H1 (cell line): ENCODE measurements at regions not wholly inside any gene's neighbourhood (a gene's known extent, or its start where the extent isn't known, plus 50 kb on each side); places are given as distances from the start of the nearest gene placed in this dataset.

Source experiments
- CTCF ChIA-PET: fragments of 300-600 bp; sonication (Branson Sonifier 250); formaldehyde crosslinking; loops from one replicate; lab custom pipeline; 2021; ENCODE audit not compliant: partially characterized antibody; lab: Charles Lee
- POLR2A ChIA-PET: fragments of 300-600 bp; sonication (Branson Sonifier 250); formaldehyde crosslinking; loops from one replicate; lab custom pipeline; 2021; ENCODE audit warnings: inconsistent platforms; ENCODE audit not compliant: partially characterized antibody; lab: Charles Lee
- DNase-seq, 2 experiments: peaks; one replicate each; pipeline versions ENCODE4 v3.0.0 to v3.0.0-alpha.2; 2010 to 2022; ENCODE audit warnings: low spot score in 2 of 2, low read depth in 1 of 2, mixed read lengths in 1 of 2
- FAIRE-seq: peaks from 2 replicates; lab custom pipeline; 2011; peaks lifted over from hg19 to GRCh38; lab: Jason Lieb, UNC
- H2AFZ ChIP-seq: 2 replicates; pipeline ENCODE4 v1.8.1; 2012; ENCODE audit warnings: low read length, inconsistent platforms
- H2AK5ac ChIP-seq: 2 replicates; pipeline ENCODE4 v1.6.1; 2013; ENCODE audit warnings: low read depth, low read length
- H2BK120ac ChIP-seq: replicated peaks from 2 replicates; pipeline ENCODE3; 2013; ENCODE audit warnings: low read depth, low read length, inconsistent platforms
- H2BK12ac ChIP-seq: 2 replicates; pipeline ENCODE4 v1.6.1; 2013; ENCODE audit warnings: low read depth, low read length
- H2BK15ac ChIP-seq: 2 replicates; pipeline ENCODE4 v1.6.1; 2013; ENCODE audit warnings: low read length
- H2BK20ac ChIP-seq: 2 replicates; pipeline ENCODE4 v1.6.1; 2013; ENCODE audit warnings: low read length
- H2BK5ac ChIP-seq: 2 replicates; pipeline ENCODE4 v1.6.1; 2013; ENCODE audit warnings: low read depth, low read length
- H3K14ac ChIP-seq: 2 replicates; pipeline ENCODE4 v1.6.1; 2013; ENCODE audit warnings: inconsistent platforms; ENCODE audit not compliant: insufficient read length
- H3K18ac ChIP-seq: 2 replicates; pipeline ENCODE4 v1.6.1; 2013; ENCODE audit warnings: low read length; ENCODE audit errors: extremely low read depth
- H3K23ac ChIP-seq: 2 replicates; pipeline ENCODE4 v1.6.1; 2013; ENCODE audit warnings: inconsistent platforms; ENCODE audit not compliant: insufficient read length
- H3K23me2 ChIP-seq: 2 replicates; pipeline ENCODE4 v1.6.1; 2013; ENCODE audit warnings: low read depth, low read length
- H3K27ac ChIP-seq: 2 replicates; pipeline ENCODE4 v1.6.1; 2011; ENCODE audit warnings: low read depth, low read length, inconsistent platforms
- H3K27me3 ChIP-seq, 4 experiments: replicated peaks in 1 of 4; 1 replicate in 1 of 4; 2 replicates in 3 of 4; pipeline versions ENCODE4 v1.6.1 to v1.8.1; 2011 to 2013; ENCODE audit warnings: low read length in 3 of 4, mild to moderate bottlenecking in 3 of 4, inconsistent platforms in 2 of 4, mixed read lengths in 2 of 4, moderate library complexity in 1 of 4; ENCODE audit not compliant: control insufficient read depth in 3 of 4, insufficient read depth in 3 of 4; ENCODE audit errors: extremely low read depth in 1 of 4
- H3K36me3 ChIP-seq, 4 experiments: 2 replicates each; pipeline versions ENCODE4 v1.6.1 to v1.8.1; 2011 to 2013; ENCODE audit warnings: mild to moderate bottlenecking in 4 of 4, low read length in 3 of 4, moderate library complexity in 2 of 4, control low read depth in 1 of 4, inconsistent platforms in 1 of 4; ENCODE audit not compliant: insufficient read depth in 4 of 4, control insufficient read depth in 2 of 4
- H3K4ac ChIP-seq: replicated peaks from 2 replicates; pipeline ENCODE3; 2013; ENCODE audit warnings: low read length, low read depth, mixed read lengths, inconsistent platforms; ENCODE audit not compliant: insufficient read length
- H3K4me1 ChIP-seq, 4 experiments: replicated peaks in 1 of 4; 1 replicate in 1 of 4; 2 replicates in 3 of 4; pipeline versions ENCODE4 v1.6.1 to v1.8.1; 2011 to 2013; ENCODE audit warnings: low read length in 3 of 4, inconsistent platforms in 2 of 4, mixed read lengths in 1 of 4; ENCODE audit not compliant: insufficient read depth in 4 of 4, control insufficient read depth in 3 of 4
- H3K4me2 ChIP-seq, 2 experiments: 2 replicates each; pipeline versions ENCODE4 v1.6.1 to v1.8.1; 2011 to 2013; ENCODE audit warnings: low read depth in 2 of 2, low read length in 2 of 2, control low read depth in 1 of 2, inconsistent platforms in 1 of 2, mild to moderate bottlenecking in 1 of 2; ENCODE audit not compliant: insufficient read depth in 1 of 2
- H3K4me3 ChIP-seq, 4 experiments: fragments of 200-600, 300-600 bp in 1 of 4; sonication (generic), shearing (Covaris generic), sonication (Bioruptor Twin) in 1 of 4; 2 replicates each; pipeline versions ENCODE4 v1.5.1 to v1.8.1; 2011 to 2016; ENCODE audit warnings: low read length in 4 of 4, low read depth in 3 of 4, control low read depth in 2 of 4, inconsistent platforms in 2 of 4, mild to moderate bottlenecking in 2 of 4, mixed read lengths in 1 of 4, moderate library complexity in 1 of 4; ENCODE audit not compliant: insufficient read depth in 2 of 4; ENCODE audit errors: extremely low read depth in 1 of 4
- H3K56ac ChIP-seq: replicated peaks from 2 replicates; pipeline ENCODE3; 2013; ENCODE audit warnings: low read depth, mild to moderate bottlenecking, mixed read lengths, low read length, inconsistent platforms; ENCODE audit not compliant: insufficient read length
- H3K79me1 ChIP-seq: 2 replicates; pipeline ENCODE4 v1.6.1; 2013; ENCODE audit warnings: low read depth, low read length, control low read depth
- H3K79me2 ChIP-seq, 2 experiments: 2 replicates each; pipeline versions ENCODE4 v1.6.1 to v1.8.1; 2012 to 2013; ENCODE audit warnings: low read length in 2 of 2, mild to moderate bottlenecking in 2 of 2, inconsistent platforms in 1 of 2; ENCODE audit not compliant: insufficient read depth in 2 of 2, control insufficient read depth in 1 of 2
- H3K9ac ChIP-seq, 4 experiments: replicated peaks in 1 of 4; 1 replicate in 1 of 4; 2 replicates in 3 of 4; pipeline versions ENCODE4 v1.6.1 to v1.8.1; 2011 to 2013; ENCODE audit warnings: low read depth in 3 of 4, low read length in 3 of 4, control low read depth in 2 of 4, mild to moderate bottlenecking in 2 of 4, moderate library complexity in 2 of 4, inconsistent platforms in 1 of 4; ENCODE audit errors: extremely low read depth in 1 of 4
- H3K9me3 ChIP-seq, 2 experiments: 2 replicates each; pipeline versions ENCODE4 v1.6.1 to v1.8.1; 2012 to 2013; ENCODE audit warnings: mild to moderate bottlenecking in 2 of 2, moderate library complexity in 2 of 2, control low read depth in 1 of 2, inconsistent platforms in 1 of 2, low read depth in 1 of 2, low read length in 1 of 2, mixed read lengths in 1 of 2; ENCODE audit not compliant: insufficient read depth in 2 of 2
- H4K20me1 ChIP-seq, 2 experiments: replicated peaks in 1 of 2; 2 replicates each; pipeline versions ENCODE3 to v1.8.1; 2011 to 2013; ENCODE audit warnings: inconsistent platforms in 2 of 2, low read length in 2 of 2, mild to moderate bottlenecking in 1 of 2; ENCODE audit not compliant: insufficient read depth in 2 of 2, control insufficient read depth in 1 of 2
- H4K5ac ChIP-seq: 2 replicates; pipeline ENCODE4 v1.6.1; 2013; ENCODE audit warnings: low read length, low read depth, mixed read lengths, inconsistent platforms; ENCODE audit not compliant: insufficient read length
- H4K8ac ChIP-seq: 2 replicates; pipeline ENCODE4 v1.8.0; 2013; ENCODE audit warnings: mild to moderate bottlenecking, moderate library complexity, low read length, inconsistent platforms; ENCODE audit not compliant: insufficient read depth; ENCODE audit errors: extremely low read depth
- H4K91ac ChIP-seq: replicated peaks from 2 replicates; pipeline ENCODE3; 2013; ENCODE audit warnings: low read length, mixed read lengths, inconsistent platforms; ENCODE audit not compliant: insufficient read length
- BCL11A ChIP-seq, 2 experiments: IDR thresholded peaks; one replicate each; pipeline ENCODE4 v1.6.1; 2011; ENCODE audit warnings: low read depth in 2 of 2, low read length in 2 of 2, mild to moderate bottlenecking in 2 of 2
- BRCA1 ChIP-seq: IDR thresholded peaks from 2 replicates; pipeline ENCODE4 v1.6.1; 2012; ENCODE audit warnings: low read depth, low read length, improper control_type of control experiment
- CEBPB ChIP-seq: IDR thresholded peaks from 2 replicates; pipeline ENCODE4 v1.6.1; 2012; ENCODE audit warnings: low read depth, low read length
- CREB1 ChIP-seq: IDR thresholded peaks from 2 replicates; pipeline ENCODE4 v1.6.1; 2012; ENCODE audit warnings: inconsistent platforms
- CTCF ChIP-seq, 3 experiments: IDR thresholded peaks; 1 replicate in 2 of 3; 2 replicates in 1 of 3; pipeline versions ENCODE4 v1.5.1 to v1.6.1; 2011; ENCODE audit warnings: low read length in 3 of 3, mild to moderate bottlenecking in 3 of 3, inconsistent platforms in 2 of 3, low read depth in 1 of 3, moderate library complexity in 1 of 3; ENCODE audit not compliant: insufficient read depth in 1 of 3; ENCODE audit errors: control extremely low read depth in 1 of 3
- GABPA ChIP-seq: IDR thresholded peaks from 2 replicates; pipeline ENCODE4 v1.6.1; 2011; ENCODE audit warnings: mild to moderate bottlenecking, low read length, moderate library complexity, borderline replicate concordance; ENCODE audit not compliant: insufficient read depth
- GTF2F1 ChIP-seq: IDR thresholded peaks from 2 replicates; pipeline ENCODE4 v1.6.1; 2012; ENCODE audit warnings: low read depth, low read length, improper control_type of control experiment, borderline replicate concordance
- HDAC2 ChIP-seq, 2 experiments: fragments of 300-600 bp in 1 of 2; sonication (generic) in 1 of 2; IDR thresholded peaks; 2 replicates each; pipeline ENCODE4 v1.6.1; 2011 to 2012; ENCODE audit warnings: low read depth in 2 of 2, low read length in 2 of 2, mild to moderate bottlenecking in 2 of 2, moderate library complexity in 2 of 2, borderline replicate concordance in 1 of 2, inconsistent platforms in 1 of 2
- MAX ChIP-seq: IDR thresholded peaks from 2 replicates; pipeline ENCODE4 v1.6.1; 2012; ENCODE audit warnings: inconsistent platforms
- SAP30 ChIP-seq: fragments of 300-600 bp; sonication (generic); IDR thresholded peaks from 2 replicates; pipeline ENCODE4 v1.7.1; 2012; ENCODE audit warnings: low read length, moderate library complexity, mild to moderate bottlenecking, inconsistent platforms; ENCODE audit not compliant: insufficient read depth, insufficient replicate concordance
- SIRT6 ChIP-seq: IDR thresholded peaks from one replicate; pipeline ENCODE4 v1.7.1; 2012; ENCODE audit warnings: low read length, inconsistent platforms
- TCF12 ChIP-seq: IDR thresholded peaks from 2 replicates; pipeline ENCODE4 v1.6.1; 2011; ENCODE audit warnings: low read depth, mild to moderate bottlenecking, low read length
- WGBS, 2 experiments: shearing (Covaris generic) in 1 of 2; methylation state at CpG; one replicate each; pipeline versions ENCODE4 v1.1.6 to v1.1.7; 2013 to 2015; ENCODE audit warnings: low lambda C conversion rate in 2 of 2, mixed read lengths in 2 of 2, inconsistent platforms in 1 of 2, low coverage in 1 of 2, missing lambda C conversion rate in 1 of 2; ENCODE audit not compliant: insufficient replicate concordance in 2 of 2, insufficient coverage in 1 of 2, insufficient read length in 1 of 2; ENCODE audit errors: extremely low coverage in 1 of 2, missing lambda C conversion rate in 1 of 2; 5-methylcytosine and 5-hydroxymethylcytosine counted together

GRCh38 chr6:22622813-22623212 is 53.4 kb downstream of the HDGFL1 start:
- no peak overlapping the region for H2BK120ac ChIP-seq
- H2BK20ac ChIP-seq, result no peak overlapping the region
- no peak overlapping the region for H3K56ac ChIP-seq
- FAIRE-seq, result no peak
- H3K79me1 ChIP-seq, result no peaks in the 10 kb centered on the region
- 90% methylated on average over 3 of the region's 3 CpGs; no CpG with 5 or more reads in 1 of the 2 experiments for WGBS, 2 experiments
- H3K23ac ChIP-seq, result no peak overlapping the region
- H3K14ac ChIP-seq, result no peak overlapping the region
- no peak overlapping the region for H3K4me2 ChIP-seq
- H4K8ac ChIP-seq, result no peak overlapping the region
- no peak overlapping the region; the same call in 1 of the 2 replicates for H2BK12ac ChIP-seq
- DNase-seq, result no peak
- no peak overlapping the region for H2BK5ac ChIP-seq
- CTCF ChIA-PET, result no interaction called here
- 0 out of 2 replicates have a peak overlapping the region, but pooled peaks have one; percentile 11 for H2AFZ ChIP-seq
- no peak overlapping the region for H3K4ac ChIP-seq
- no peak overlapping the region for H3K27ac ChIP-seq
- H3K27me3 ChIP-seq, result no peaks in the 10 kb centered on the region
- no peak overlapping the region for H3K18ac ChIP-seq
- no peak overlapping the region for H2AK5ac ChIP-seq
- H3K79me2 ChIP-seq, result no peaks in the 10 kb centered on the region
- no peaks in the 10 kb centered on the region for H4K20me1 ChIP-seq
- POLR2A ChIA-PET, result no interaction called here
- H2BK15ac ChIP-seq, result no peak overlapping the region
- no peak overlapping the region for H4K91ac ChIP-seq
- H3K4me1 ChIP-seq, result peaks cover 0 to 15% (median 1%) of the 10 kb centered on the region in 4 experiments; a peak in 3 of 7 replicates
- peak overlapping the region; percentile 44 for H4K5ac ChIP-seq
- no peaks in the 10 kb centered on the region; a peak in 1 of 8 replicates for H3K36me3 ChIP-seq
- no peak overlapping the region for H3K4me3 ChIP-seq
- no peaks in the 10 kb centered on the region; a peak in 1 of 4 replicates for H3K9me3 ChIP-seq
- H3K9ac ChIP-seq, result no peak overlapping the region
- H3K23me2 ChIP-seq, result no peaks in the 10 kb centered on the region; the same call in 1 of the 2 replicates
- TF ChIP-seq TCF12 (no peak), CEBPB (no peak), GTF2F1 (no peak), CREB1 (no peak), SIRT6 (no peak), MAX (no peak), HDAC2 (IDR thresholded peaks at IDR 0.05; ENCODE audit: borderline replicate concordance in 1 of 2, low read depth in 2 of 2, low read length in 2 of 2) (no peak), BCL11A (IDR thresholded peaks at IDR 0.05; ENCODE audit: low read depth in 2 of 2, low read length in 2 of 2) (no peak), BRCA1 (no peak), SAP30 (no peak), CTCF (IDR thresholded peaks at IDR 0.05; ENCODE audit: control extremely low read depth in 1 of 3, insufficient read depth in 1 of 3, low read depth in 1 of 3, low read length in 3 of 3) (no peak), GABPA (no peak)
